D721Med (cell line): ENCODE measurements at regions not wholly inside any gene's neighbourhood (a gene's known extent, or its start where the extent isn't known, plus 50 kb on each side); places are given as distances from the start of the nearest gene placed in this dataset.

Experiments used
- DNase-seq: peaks from one replicate; pipeline ENCODE4 v3.0.0; 2011; ENCODE audit warnings: low spot score; ENCODE audit not compliant: insufficient read length
- FAIRE-seq: peaks from 2 replicates; lab custom pipeline; 2011; peaks lifted over from hg19 to GRCh38; lab: Jason Lieb, UNC
- CTCF ChIP-seq: IDR thresholded peaks from 2 replicates; pipeline ENCODE4 v1.5.1; 2012; ENCODE audit warnings: mild to moderate bottlenecking, control low read depth; ENCODE audit not compliant: insufficient read depth; ENCODE audit errors: missing control alignments

DNA sequence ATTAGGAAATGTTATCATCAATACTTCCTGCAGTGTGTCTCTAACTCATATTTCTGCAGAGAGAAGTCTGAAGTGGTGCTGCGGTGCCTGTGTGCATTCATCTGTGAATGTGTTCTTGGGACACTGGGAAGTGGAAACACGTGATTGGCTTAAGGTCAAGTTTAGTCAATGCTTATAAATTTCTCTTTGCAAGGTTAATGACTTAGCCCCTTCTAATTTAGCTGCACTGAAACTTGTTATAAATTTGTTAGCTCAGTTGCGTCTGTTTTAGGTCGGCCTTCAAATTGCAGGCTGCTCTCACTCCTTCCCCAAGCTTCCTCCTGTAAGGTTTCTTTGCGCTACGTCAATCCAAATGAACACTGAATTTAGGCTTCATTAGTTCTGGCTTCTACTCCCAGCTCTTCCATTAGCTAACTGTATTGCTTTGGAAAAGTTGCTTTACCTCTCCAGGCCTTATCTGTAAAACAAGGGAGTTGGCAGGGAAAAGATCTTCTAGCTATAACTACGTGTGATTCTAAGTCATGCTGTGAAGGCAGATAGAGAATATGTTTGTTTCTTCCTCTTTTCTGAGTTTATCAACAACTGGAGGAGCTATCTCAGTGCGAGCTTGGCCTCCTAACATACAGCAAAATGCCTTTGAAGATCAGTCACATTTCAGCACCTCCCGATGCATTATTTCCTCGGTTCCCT lies 341.8 kb downstream of the NFIB start:
- no peak for FAIRE-seq
- no peak for TF ChIP-seq CTCF

DNA sequence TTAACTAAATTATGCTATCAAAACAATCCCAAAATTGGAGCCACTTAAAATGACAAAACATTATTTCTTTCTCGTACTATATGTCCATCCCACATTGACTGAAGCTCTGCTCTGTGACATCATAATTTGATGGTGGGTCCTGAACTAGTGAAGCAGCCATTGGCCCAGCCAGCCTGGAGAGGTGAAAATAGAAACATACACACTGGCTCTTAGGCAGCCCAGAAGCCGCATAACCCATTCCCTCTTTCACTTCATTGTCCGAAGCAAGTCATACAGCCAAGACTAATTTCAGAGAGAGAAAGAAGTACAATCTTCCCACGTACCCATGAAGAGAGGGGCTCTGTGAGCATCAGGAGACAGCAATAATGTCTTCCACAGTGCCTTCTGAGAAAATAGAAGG lies 342.5 kb downstream of the NFIB start:
- DNase-seq = no peak
- TF ChIP-seq CTCF = no peak
- no peak for FAIRE-seq

More for the DNA sequence above, 341.8 kb downstream of the NFIB start:
- DNase-seq = no peak

DNA sequence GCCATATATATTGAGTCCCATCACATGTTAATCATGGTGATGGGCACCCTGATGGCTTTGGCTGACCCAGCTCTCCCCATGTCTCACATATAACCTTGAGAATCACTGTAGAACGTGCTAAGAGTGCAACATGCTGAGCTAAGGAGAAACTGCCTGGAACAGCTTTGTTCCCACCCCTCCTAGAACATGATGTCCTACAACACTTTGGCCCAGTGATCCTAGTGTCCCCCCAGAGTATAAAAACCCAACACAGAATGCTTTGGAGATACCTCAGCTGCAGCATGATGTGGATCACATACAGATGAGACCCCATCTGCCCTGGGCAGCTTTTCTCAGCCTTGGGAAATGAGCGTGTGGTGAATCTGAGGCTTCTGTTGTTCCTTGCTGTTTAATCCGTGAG lies 343.5 kb downstream of the NFIB start:
- FAIRE-seq (no peak), DNase-seq (no peak)
- TF ChIP-seq CTCF = no peak

GRCh38 chr9:13970018-13970417 lies 343.9 kb downstream of the NFIB start:
- DNase-seq (no peak), FAIRE-seq (no peak)
- no peak for TF ChIP-seq CTCF

DNA sequence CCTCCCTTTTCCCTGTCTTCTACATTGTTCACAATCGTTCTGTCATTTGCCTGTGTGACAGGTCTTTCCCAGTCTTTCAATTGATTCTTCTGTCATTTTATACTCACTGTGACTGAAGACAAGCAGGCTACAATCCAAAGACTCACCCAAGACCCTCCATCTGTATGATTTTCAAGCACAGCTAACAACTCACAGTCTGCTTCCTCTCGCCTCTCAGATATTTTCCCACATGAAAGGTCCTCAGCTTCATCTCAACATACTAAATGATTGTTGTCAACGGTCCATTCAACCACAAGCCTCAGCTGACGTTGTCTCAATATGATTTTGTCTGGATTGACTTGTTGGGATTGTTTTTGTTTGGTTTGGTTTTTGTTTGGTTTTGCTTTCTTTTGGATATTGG lies 346.5 kb downstream of the NFIB start:
- no peak for DNase-seq
- FAIRE-seq = no peak
- TF ChIP-seq CTCF = no peak

- no peak for DNase-seq
- no peak for FAIRE-seq
- TF ChIP-seq CTCF = no peak
These were observed 346.9 kb downstream of the NFIB start for GRCh38 chr9:13967011-13967410.

DNA sequence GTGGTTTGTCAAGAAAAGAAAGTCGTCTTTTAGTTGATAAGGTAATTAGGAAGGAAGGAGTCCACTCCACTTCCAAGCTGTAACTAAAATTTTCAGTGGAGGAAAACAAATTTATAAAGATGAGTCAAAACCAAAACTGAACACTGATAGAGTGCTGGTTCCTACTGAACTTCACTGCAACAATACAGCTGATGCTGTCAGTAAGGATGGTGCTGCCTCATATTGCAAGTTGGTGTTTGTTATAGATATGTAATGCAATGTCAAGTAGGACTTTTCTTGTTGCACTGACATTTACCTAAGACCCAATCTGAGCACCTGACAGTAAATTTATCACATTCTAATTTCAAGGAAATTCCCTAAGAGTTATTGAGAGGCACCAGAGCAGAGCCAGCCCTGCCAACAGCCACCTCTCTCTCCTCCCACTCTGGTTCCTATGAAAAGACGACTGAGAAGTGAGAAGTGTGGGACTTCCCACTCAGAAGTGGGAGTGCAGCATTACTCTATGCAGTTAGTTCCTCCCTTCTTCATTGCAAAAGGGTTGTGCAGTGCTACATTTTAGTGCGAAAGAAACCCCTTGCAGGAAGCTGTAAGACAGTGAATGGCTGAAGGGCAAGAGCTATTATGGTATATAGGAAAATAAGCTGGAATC lies 350.8 kb downstream of the NFIB start:
- DNase-seq (no peak), FAIRE-seq (no peak)
- TF ChIP-seq CTCF = no peak
